ENCODE measurements at regions not wholly inside any gene's neighbourhood (a gene's known extent, or its start where the extent isn't known, plus 50 kb on each side); places are given as distances from the start of the nearest gene placed in this dataset.

- peaks cover 15% of the 10 kb centered on the region for H3F3A ChIP-seq (ENCODE audit: low read depth)
- H3K9me3 ChIP-seq (ENCODE audit: low read depth), result no peaks in the 10 kb centered on the region
- H3K36me3 ChIP-seq, result no peaks in the 10 kb centered on the region
- no peaks in the 10 kb centered on the region for H3K27me3 ChIP-seq
- no peaks in the 10 kb centered on the region for H4K20me1 ChIP-seq (ENCODE audit: low read depth)
- TF ChIP-seq EZH2 (IDR thresholded peaks at IDR 0.05) (no peak), EZH2phosphoT487 (IDR thresholded peaks at IDR 0.05) (no peak)
- H3K9ac ChIP-seq, result no peak overlapping the region
- Mint-ChIP-seq H3K27me3 (ENCODE audit: insufficient read depth, low read depth) (no peaks in the 10 kb centered on the region), H3K36me3 (no peaks in the 10 kb centered on the region), H3K4me3 (no peak overlapping the region), H3K27ac (peak overlapping the region; percentile 9), H3K4me1 (peaks cover 60% of the 10 kb centered on the region), H3K9me3 (peaks cover 3% of the 10 kb centered on the region)
- no peak overlapping the region for H3K27ac ChIP-seq
- no peak overlapping the region for H2AFZ ChIP-seq (replicated peaks)
- peaks cover 24% of the 10 kb centered on the region for H3K4me1 ChIP-seq
- DNase-seq (ENCODE audit: low spot score), result no peak
- H3K4me2 ChIP-seq, result no peak overlapping the region
- no peak overlapping the region for H3K4me3 ChIP-seq
- no peaks in the 10 kb centered on the region for H3K79me2 ChIP-seq (ENCODE audit: low read depth)
These were observed 213.0 kb upstream of the KRR1 start for GRCh38 chr12:75724307-75724927.

GRCh38 chr12:75722714-75723200 lies 211.3 kb upstream of the KRR1 start:
- Histone ChIP-seq H3K27ac (no peak overlapping the region), H4K20me1 (ENCODE audit: low read depth) (no peaks in the 10 kb centered on the region), H3F3A (ENCODE audit: low read depth) (peaks cover 15% of the 10 kb centered on the region), H3K9ac (no peak overlapping the region), H3K27me3 (no peaks in the 10 kb centered on the region), H3K4me2 (no peak overlapping the region), H3K79me2 (ENCODE audit: low read depth) (no peaks in the 10 kb centered on the region), H3K9me3 (ENCODE audit: low read depth) (no peaks in the 10 kb centered on the region), H2AFZ (replicated peaks) (no peak overlapping the region), H3K4me1 (peaks cover 23% of the 10 kb centered on the region), H3K4me3 (no peak overlapping the region), H3K36me3 (no peaks in the 10 kb centered on the region)
- H3K27me3 Mint-ChIP-seq (ENCODE audit: insufficient read depth, low read depth), result peaks cover 6% of the 10 kb centered on the region
- TF ChIP-seq EZH2phosphoT487 (IDR thresholded peaks at IDR 0.05) (no peak), EZH2 (IDR thresholded peaks at IDR 0.05) (no peak), CTCF (IDR thresholded peaks at IDR 0.05) (no peak)
- no peak overlapping the region for H3K4me3 Mint-ChIP-seq
- no peaks in the 10 kb centered on the region for H3K36me3 Mint-ChIP-seq
- peaks cover 60% of the 10 kb centered on the region for H3K4me1 Mint-ChIP-seq
- DNase-seq (ENCODE audit: low spot score), result no peak
- no peak overlapping the region for H3K27ac Mint-ChIP-seq
- no peaks in the 10 kb centered on the region for H3K9me3 Mint-ChIP-seq

- H3K4me2 ChIP-seq, result peak overlapping the region; percentile 12
- no peak overlapping the region for H3K27ac ChIP-seq
- no peaks in the 10 kb centered on the region for H4K20me1 ChIP-seq (ENCODE audit: low read depth)
- peaks cover 15% of the 10 kb centered on the region for H3K4me1 ChIP-seq
- Mint-ChIP-seq H3K4me1 (peaks cover 54% of the 10 kb centered on the region), H3K27ac (no peak overlapping the region), H3K4me3 (no peak overlapping the region), H3K27me3 (ENCODE audit: insufficient read depth, low read depth) (peaks cover 6% of the 10 kb centered on the region), H3K9me3 (no peaks in the 10 kb centered on the region), H3K36me3 (no peaks in the 10 kb centered on the region)
- no peak overlapping the region for H3K4me3 ChIP-seq
- no peak for TF ChIP-seq EZH2 (IDR thresholded peaks at IDR 0.05)
- no peak for TF ChIP-seq EZH2phosphoT487 (IDR thresholded peaks at IDR 0.05)
- TF ChIP-seq CTCF (IDR thresholded peaks at IDR 0.05), result no peak
- peaks cover 10% of the 10 kb centered on the region for H3F3A ChIP-seq (ENCODE audit: low read depth)
- no peak overlapping the region for H3K9ac ChIP-seq
- no peaks in the 10 kb centered on the region for H3K27me3 ChIP-seq
- DNase-seq (ENCODE audit: low spot score), result no peak
- H3K9me3 ChIP-seq (ENCODE audit: low read depth), result no peaks in the 10 kb centered on the region
- no peaks in the 10 kb centered on the region for H3K79me2 ChIP-seq (ENCODE audit: low read depth)
- H2AFZ ChIP-seq (replicated peaks), result no peak overlapping the region
- no peaks in the 10 kb centered on the region for H3K36me3 ChIP-seq
These were observed 210.4 kb upstream of the KRR1 start for GRCh38 chr12:75721796-75722195.
